Mammary epithelial cell (primary cell): ENCODE measurements at regions not wholly inside any gene's neighbourhood (a gene's known extent, or its start where the extent isn't known, plus 50 kb on each side); places are given as distances from the start of the nearest gene placed in this dataset.

Source experiments
- CTCF ChIP-seq, 2 donors: IDR thresholded peaks in 1 of 2; conservative IDR thresholded peaks in 1 of 2; 2 replicates each; pipeline ENCODE4 v1.5.1; 2011 to 2012; ENCODE audit warnings: inconsistent platforms in 2 of 2, low read length in 2 of 2, mild to moderate bottlenecking in 2 of 2, control low read depth in 1 of 2, low read depth in 1 of 2; ENCODE audit not compliant: insufficient read depth in 1 of 2; ENCODE audit errors: extremely low read depth in 1 of 2
- EZH2 ChIP-seq: IDR thresholded peaks from 2 replicates; pipeline ENCODE4 v1.6.1; 2012; ENCODE audit warnings: low read length, inconsistent platforms, borderline replicate concordance

- TF ChIP-seq CTCF (conservative IDR thresholded peaks at IDR 0.05 in 1 of 2, IDR thresholded peaks at IDR 0.05 in 1 of 2; ENCODE audit: extremely low read depth in 1 of 2, insufficient read depth in 1 of 2, low read depth in 1 of 2, low read length in 2 of 2) = no peak
- TF ChIP-seq EZH2 = no peak
These were observed 533.6 kb downstream of the RNF144B start for GRCh38 chr6:18920701-18921100.
